Erythroblast (primary cell): ENCODE measurements at regions not wholly inside any gene's neighbourhood (a gene's known extent, or its start where the extent isn't known, plus 50 kb on each side); places are given as distances from the start of the nearest gene placed in this dataset.

Source experiments
- GATA1 ChIP-seq: IDR thresholded peaks from 2 replicates; pipeline ENCODE4 v1.6.1; 2011; ENCODE audit warnings: low read depth, mild to moderate bottlenecking, control low read depth, low read length, moderate library complexity
- POLR2A ChIP-seq: IDR thresholded peaks from 2 replicates; pipeline ENCODE4 v1.6.1; 2011; ENCODE audit warnings: mild to moderate bottlenecking, low read length

DNA sequence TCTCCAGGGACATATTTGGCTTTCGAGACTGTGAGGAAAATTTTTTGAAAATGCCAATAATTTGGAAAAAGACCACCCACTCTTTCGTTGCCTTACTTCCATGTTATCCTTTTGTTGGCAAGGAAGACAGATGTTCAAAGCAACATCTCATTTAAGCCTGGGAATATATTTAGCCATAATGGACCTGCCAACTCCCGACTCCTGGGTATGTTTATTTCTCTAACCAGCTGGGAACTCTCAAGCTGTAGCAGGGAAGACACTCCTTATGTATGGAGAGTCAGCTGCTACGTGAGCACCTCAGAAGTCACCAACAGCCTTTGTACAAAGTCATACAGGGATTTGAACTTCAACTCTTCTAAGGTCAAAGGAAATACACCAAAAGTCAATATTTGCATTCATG lies 96.5 kb upstream of the DAAM1 start:
- no peak for TF ChIP-seq POLR2A
- no peak for TF ChIP-seq GATA1
